ENCODE measurements at regions not wholly inside any gene's neighbourhood (a gene's known extent, or its start where the extent isn't known, plus 50 kb on each side); places are given as distances from the start of the nearest gene placed in this dataset.

GRCh38 chr14:101665478-101666078, 95.9 kb upstream of the PPP2R5C start:
- no peaks in the 10 kb centered on the region for H3K79me2 ChIP-seq (ENCODE audit: insufficient read depth, low read length)
- no peak for TF ChIP-seq EZH2 (IDR thresholded peaks at IDR 0.05; ENCODE audit: borderline replicate concordance, low read depth, low read length, severe bottlenecking)
- TF ChIP-seq CTCF (IDR thresholded peaks at IDR 0.05; ENCODE audit: borderline replicate concordance, extremely low read depth, low read length, poor library complexity, severe bottlenecking), result peak; percentile 79
- no peaks in the 10 kb centered on the region for H4K20me1 ChIP-seq (ENCODE audit: insufficient read depth, low read length)
- H3K4me1 ChIP-seq (ENCODE audit: insufficient read depth, low read length), result no peaks in the 10 kb centered on the region
- ATAC-seq (ENCODE audit: insufficient read depth, low read depth) (peak; percentile 86), DNase-seq (peak; percentile 70)
- H2AFZ ChIP-seq (ENCODE audit: low read depth, low read length), result no peak overlapping the region
- no peak overlapping the region for H3K27ac ChIP-seq (ENCODE audit: low read length)
- H3K27me3 ChIP-seq (ENCODE audit: insufficient read depth, low read length, poor library complexity), result peaks cover 7% of the 10 kb centered on the region
- no peak overlapping the region for H3K9ac ChIP-seq (ENCODE audit: low read depth, low read length)
- no peak overlapping the region for H3K4me3 ChIP-seq (ENCODE audit: low read depth in 1 of 2, low read length in 2 of 2)
- peaks cover 15% of the 10 kb centered on the region for H3K9me3 ChIP-seq (ENCODE audit: insufficient read depth, low read length, severe bottlenecking)
- no peak overlapping the region for H3K4me2 ChIP-seq (ENCODE audit: insufficient read depth, low read length)
- H3K36me3 ChIP-seq (ENCODE audit: insufficient read depth, low read length), result no peaks in the 10 kb centered on the region

- H3K4me2 ChIP-seq (ENCODE audit: insufficient read depth, low read length), result no peak overlapping the region
- peaks cover 17% of the 10 kb centered on the region for H3K9me3 ChIP-seq (ENCODE audit: insufficient read depth, low read length, severe bottlenecking)
- no peak overlapping the region for H3K27ac ChIP-seq (ENCODE audit: low read length)
- no peaks in the 10 kb centered on the region for H3K36me3 ChIP-seq (ENCODE audit: insufficient read depth, low read length)
- no peak overlapping the region for H3K4me3 ChIP-seq (ENCODE audit: low read depth in 1 of 2, low read length in 2 of 2)
- DNase-seq, result no peak
- peaks cover under 1% of the 10 kb centered on the region for H3K27me3 ChIP-seq (ENCODE audit: insufficient read depth, low read length, poor library complexity)
- H3K9ac ChIP-seq (ENCODE audit: low read depth, low read length), result no peak overlapping the region
- no peak overlapping the region for H2AFZ ChIP-seq (ENCODE audit: low read depth, low read length)
- no peak for TF ChIP-seq EZH2 (IDR thresholded peaks at IDR 0.05; ENCODE audit: borderline replicate concordance, low read depth, low read length, severe bottlenecking)
- TF ChIP-seq CTCF (IDR thresholded peaks at IDR 0.05; ENCODE audit: borderline replicate concordance, extremely low read depth, low read length, poor library complexity, severe bottlenecking), result no peak
- H4K20me1 ChIP-seq (ENCODE audit: insufficient read depth, low read length), result no peaks in the 10 kb centered on the region
- no peaks in the 10 kb centered on the region for H3K4me1 ChIP-seq (ENCODE audit: insufficient read depth, low read length)
- no peaks in the 10 kb centered on the region for H3K79me2 ChIP-seq (ENCODE audit: insufficient read depth, low read length)
- no peak for ATAC-seq (ENCODE audit: insufficient read depth, low read depth)
Measured at GRCh38 chr14:101666264-101666663, 95.2 kb upstream of the PPP2R5C start.

- DNase-seq, result no peak
- Histone ChIP-seq H3K9ac (ENCODE audit: low read depth, low read length) (no peak overlapping the region), H3K4me3 (ENCODE audit: low read depth in 1 of 2, low read length in 2 of 2) (no peak overlapping the region), H3K27ac (ENCODE audit: low read length) (no peak overlapping the region), H3K4me1 (ENCODE audit: insufficient read depth, low read length) (no peaks in the 10 kb centered on the region), H2AFZ (ENCODE audit: low read depth, low read length) (no peak overlapping the region), H3K9me3 (ENCODE audit: insufficient read depth, low read length, severe bottlenecking) (peaks cover 17% of the 10 kb centered on the region), H4K20me1 (ENCODE audit: insufficient read depth, low read length) (no peaks in the 10 kb centered on the region), H3K27me3 (ENCODE audit: insufficient read depth, low read length, poor library complexity) (no peaks in the 10 kb centered on the region), H3K79me2 (ENCODE audit: insufficient read depth, low read length) (no peaks in the 10 kb centered on the region), H3K36me3 (ENCODE audit: insufficient read depth, low read length) (no peaks in the 10 kb centered on the region), H3K4me2 (ENCODE audit: insufficient read depth, low read length) (no peak overlapping the region)
- no peak for ATAC-seq (ENCODE audit: insufficient read depth, low read depth)
- no peak for TF ChIP-seq CTCF (IDR thresholded peaks at IDR 0.05; ENCODE audit: borderline replicate concordance, extremely low read depth, low read length, poor library complexity, severe bottlenecking)
- no peak for TF ChIP-seq EZH2 (IDR thresholded peaks at IDR 0.05; ENCODE audit: borderline replicate concordance, low read depth, low read length, severe bottlenecking)
Measured at GRCh38 chr14:101669629-101670028, 91.9 kb upstream of the PPP2R5C start.

All from DND-41 (cell line).